PC-3 (cell line): ENCODE measurements at regions not wholly inside any gene's neighbourhood (a gene's known extent, or its start where the extent isn't known, plus 50 kb on each side); places are given as distances from the start of the nearest gene placed in this dataset.

Experiments
- ATAC-seq: fragments of 200-7000 bp; cut with Tn5 transposase; 2 replicates; pipeline ENCODE4 v1.9.1; 2020; ENCODE audit warnings: mild to moderate bottlenecking, moderate library complexity
- BruUV-seq: library from RNA; stranded (reverse); fragments of 400-500 nt; replicated peaks from 2 replicates; lab custom pipeline; 2021; lab: Mats Ljungman, UMichigan
- CTCF ChIA-PET: fragments of 300-600 bp; sonication (Branson Sonifier 250); formaldehyde crosslinking; loops from one replicate; lab custom pipeline; 2022; ENCODE audit warnings: antibody characterized with exemption; lab: Charles Lee
- POLR2A ChIA-PET: fragments of 300-600 bp; sonication (Branson Sonifier 250); formaldehyde crosslinking; loops from one replicate; lab custom pipeline; 2022; ENCODE audit warnings: antibody characterized with exemption; ENCODE audit not compliant: unreplicated experiment; lab: Charles Lee
- DNase-seq: peaks from one replicate; pipeline ENCODE4 v3.0.0-alpha.2; 2015
- H2AFZ ChIP-seq: fragments of 300-600 bp; sonication (generic); 2 replicates; pipeline ENCODE4 v1.6.0; 2016; ENCODE audit warnings: antibody characterized with exemption, low read length
- H3F3A ChIP-seq: fragments of 300-600 bp; sonication (generic); one replicate; pipeline ENCODE4 v1.6.0; 2017; ENCODE audit warnings: antibody characterized with exemption, low read length, control low read depth, mild to moderate bottlenecking; ENCODE audit not compliant: unreplicated experiment
- H3K27ac ChIP-seq: fragments of 300-600 bp; sonication (generic); 2 replicates; pipeline ENCODE4 v1.5.1; 2016; ENCODE audit warnings: mild to moderate bottlenecking, low read length
- H3K27me3 ChIP-seq: fragments of 300-600 bp; sonication (generic); 2 replicates; pipeline ENCODE4 v1.6.1; 2016; ENCODE audit warnings: low read length, mixed read lengths
- H3K36me3 ChIP-seq: fragments of 300-600 bp; sonication (generic); 2 replicates; pipeline ENCODE4 v1.6.1; 2016; ENCODE audit warnings: low read depth, mixed run types, low read length, mixed read lengths
- H3K4me1 ChIP-seq: fragments of 300-600 bp; sonication (generic); 2 replicates; pipeline ENCODE4 v1.5.1; 2016; ENCODE audit warnings: low read length; ENCODE audit not compliant: insufficient read depth
- H3K4me2 ChIP-seq: fragments of 300-600 bp; sonication (generic); 2 replicates; pipeline ENCODE4 v1.6.0; 2016; ENCODE audit warnings: low read length
- H3K4me3 ChIP-seq: fragments of 300-600 bp; sonication (generic); 2 replicates; pipeline ENCODE4 v1.5.1; 2016; ENCODE audit warnings: mild to moderate bottlenecking, low read length, mixed read lengths
- H3K79me2 ChIP-seq: fragments of 300-600 bp; sonication (generic); 2 replicates; pipeline ENCODE4 v1.6.1; 2017; ENCODE audit warnings: low read length, mixed read lengths
- H3K9ac ChIP-seq: fragments of 300-600 bp; sonication (generic); 2 replicates; pipeline ENCODE4 v1.6.0; 2016; ENCODE audit warnings: mild to moderate bottlenecking, low read length
- H3K9me2 ChIP-seq: fragments of 300-600 bp; sonication (generic); replicated peaks from 2 replicates; pipeline ENCODE4 v1.6.1; 2016; ENCODE audit warnings: mixed run types, low read length, mixed read lengths
- H3K9me3 ChIP-seq: fragments of 300-600 bp; sonication (generic); 2 replicates; pipeline ENCODE4 v1.6.1; 2016; ENCODE audit warnings: low read length, mixed read lengths
- H4K20me1 ChIP-seq: fragments of 300-600 bp; sonication (generic); 2 replicates; pipeline ENCODE4 v1.6.1; 2016; ENCODE audit warnings: low read length, mixed read lengths
- EZH2 ChIP-seq: fragments of 300-600 bp; sonication (generic); IDR thresholded peaks from one replicate; pipeline ENCODE4 v1.6.1; 2017; ENCODE audit warnings: antibody characterized with exemption, mild to moderate bottlenecking, low read length; ENCODE audit not compliant: unreplicated experiment
- EZH2phosphoT487 ChIP-seq: fragments of 300-600 bp; sonication (generic); IDR thresholded peaks from 2 replicates; pipeline ENCODE4 v1.6.1; 2018; ENCODE audit warnings: mild to moderate bottlenecking, antibody characterized with exemption, low read length, borderline replicate concordance
- intact Hi-C: fragments of 100-400 bp; cut with micrococcal nuclease; formaldehyde crosslinking; loops from 2 replicates; pipeline ENCODE4 v1.9.0; 2023
- TF ChIP-seq, protein P1 (sequence below): fragments of 300-600 bp; sonication (generic); conservative IDR thresholded peaks from 2 replicates; pipeline ENCODE4 v1.5.1; 2017; ENCODE audit warnings: antibody characterized with exemption, low read depth, mild to moderate bottlenecking, low read length

DNA sequence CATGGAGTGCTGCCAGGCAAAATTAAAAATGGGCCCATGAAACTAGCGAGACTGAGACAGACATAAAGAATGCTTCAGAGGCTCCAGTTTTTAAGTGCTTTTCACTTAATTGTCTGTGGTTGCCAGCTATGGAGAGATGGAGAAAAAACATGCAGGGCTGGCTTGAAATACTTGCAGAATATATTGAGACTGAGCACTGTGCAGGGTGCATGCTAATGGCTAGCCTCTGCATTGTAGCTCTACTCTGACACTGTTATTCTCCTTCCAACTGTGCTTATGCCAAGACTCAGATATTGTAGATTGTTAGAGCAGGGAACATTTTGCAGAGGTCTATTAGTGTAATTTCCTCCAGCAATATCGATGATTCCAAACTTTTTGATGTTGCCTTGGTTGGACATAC lies 735.0 kb downstream of the PDCD6IP start:
- no peak overlapping the region for H3K27ac ChIP-seq
- H3F3A ChIP-seq = no peaks in the 10 kb centered on the region
- no peaks in the 10 kb centered on the region for H3K9me2 ChIP-seq
- H3K27me3 ChIP-seq = no peaks in the 10 kb centered on the region
- no TSS peak for BruUV-seq
- H3K79me2 ChIP-seq = no peaks in the 10 kb centered on the region
- H3K4me2 ChIP-seq = no peak overlapping the region
- no peak for ATAC-seq
- H4K20me1 ChIP-seq = no peaks in the 10 kb centered on the region
- no peak for DNase-seq
- peaks cover 13% of the 10 kb centered on the region for H3K9me3 ChIP-seq
- H3K9ac ChIP-seq = no peak overlapping the region
- ChIA-PET CTCF (no interaction called here), POLR2A (no interaction called here)
- intact Hi-C loops = no loop called here
- no peak overlapping the region for H2AFZ ChIP-seq
- H3K4me1 ChIP-seq = no peaks in the 10 kb centered on the region
- TF ChIP-seq EZH2phosphoT487 (no peak), EZH2 (no peak)
- TF ChIP-seq, protein P1, sequence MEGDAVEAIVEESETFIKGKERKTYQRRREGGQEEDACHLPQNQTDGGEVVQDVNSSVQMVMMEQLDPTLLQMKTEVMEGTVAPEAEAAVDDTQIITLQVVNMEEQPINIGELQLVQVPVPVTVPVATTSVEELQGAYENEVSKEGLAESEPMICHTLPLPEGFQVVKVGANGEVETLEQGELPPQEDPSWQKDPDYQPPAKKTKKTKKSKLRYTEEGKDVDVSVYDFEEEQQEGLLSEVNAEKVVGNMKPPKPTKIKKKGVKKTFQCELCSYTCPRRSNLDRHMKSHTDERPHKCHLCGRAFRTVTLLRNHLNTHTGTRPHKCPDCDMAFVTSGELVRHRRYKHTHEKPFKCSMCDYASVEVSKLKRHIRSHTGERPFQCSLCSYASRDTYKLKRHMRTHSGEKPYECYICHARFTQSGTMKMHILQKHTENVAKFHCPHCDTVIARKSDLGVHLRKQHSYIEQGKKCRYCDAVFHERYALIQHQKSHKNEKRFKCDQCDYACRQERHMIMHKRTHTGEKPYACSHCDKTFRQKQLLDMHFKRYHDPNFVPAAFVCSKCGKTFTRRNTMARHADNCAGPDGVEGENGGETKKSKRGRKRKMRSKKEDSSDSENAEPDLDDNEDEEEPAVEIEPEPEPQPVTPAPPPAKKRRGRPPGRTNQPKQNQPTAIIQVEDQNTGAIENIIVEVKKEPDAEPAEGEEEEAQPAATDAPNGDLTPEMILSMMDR = no peak
- H3K4me3 ChIP-seq = no peak overlapping the region
- H3K36me3 ChIP-seq = no peaks in the 10 kb centered on the region

DNA sequence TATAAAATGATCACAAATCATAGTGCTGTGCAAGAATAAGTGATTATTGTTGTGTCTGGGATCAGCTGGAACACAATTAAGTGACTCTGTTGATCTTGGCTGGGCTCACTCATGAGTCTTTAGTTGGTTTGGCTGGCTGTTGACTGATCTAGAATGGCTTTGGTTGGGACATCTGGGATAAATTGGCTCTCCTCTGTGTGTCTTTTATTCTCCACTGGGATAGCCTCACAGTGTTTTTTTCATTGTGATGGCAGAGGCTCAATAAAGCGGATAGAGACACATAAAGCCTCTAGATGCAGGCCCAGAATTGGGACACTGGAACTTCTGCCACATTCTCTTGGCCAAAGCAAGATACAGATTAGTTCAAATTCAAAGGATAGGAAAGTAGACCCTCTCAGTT lies 735.6 kb downstream of the PDCD6IP start:
- H3K4me1 ChIP-seq = no peaks in the 10 kb centered on the region
- ATAC-seq (no peak), DNase-seq (no peak)
- no peak overlapping the region for H2AFZ ChIP-seq
- no peaks in the 10 kb centered on the region for H3K27me3 ChIP-seq
- no peak overlapping the region for H3K27ac ChIP-seq
- H4K20me1 ChIP-seq = no peaks in the 10 kb centered on the region
- H3K36me3 ChIP-seq = no peaks in the 10 kb centered on the region
- H3K9ac ChIP-seq = no peak overlapping the region
- intact Hi-C loops = no loop called here
- no peak overlapping the region for H3K4me3 ChIP-seq
- H3F3A ChIP-seq = no peaks in the 10 kb centered on the region
- H3K4me2 ChIP-seq = no peak overlapping the region
- TF ChIP-seq, protein P1 = no peak
- TF ChIP-seq EZH2 (no peak), EZH2phosphoT487 (no peak)
- peaks cover 13% of the 10 kb centered on the region for H3K9me3 ChIP-seq
- no peaks in the 10 kb centered on the region for H3K79me2 ChIP-seq
- no TSS peak for BruUV-seq
- H3K9me2 ChIP-seq = no peaks in the 10 kb centered on the region
- ChIA-PET CTCF (no interaction called here), POLR2A (no interaction called here)

DNA sequence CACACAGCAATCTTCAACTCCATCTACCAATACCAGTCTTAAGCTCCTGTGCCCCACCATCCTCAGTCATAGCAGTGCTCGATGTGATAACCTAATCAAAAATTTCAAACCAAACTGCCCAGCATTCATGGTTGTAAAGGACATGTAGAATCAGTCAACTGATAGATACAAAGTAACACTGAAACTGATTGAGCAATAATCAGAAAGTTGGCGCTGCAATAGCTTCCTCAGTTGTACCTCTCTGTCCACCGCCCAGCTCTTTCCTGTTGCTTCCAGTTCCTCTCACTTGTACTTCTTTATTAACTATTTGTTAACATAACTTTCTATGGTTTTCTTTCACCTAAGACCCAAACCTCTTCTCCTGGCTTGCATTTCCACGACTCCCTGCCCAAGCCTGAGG lies 745.7 kb downstream of the PDCD6IP start:
- CTCF ChIA-PET = no interaction called here
- no peaks in the 10 kb centered on the region for H3K79me2 ChIP-seq
- ATAC-seq (no peak), DNase-seq (no peak)
- BruUV-seq = no TSS peak
- no peak for TF ChIP-seq EZH2
- TF ChIP-seq EZH2phosphoT487 = no peak
- TF ChIP-seq, protein P1 = no peak
- H3K9me2 ChIP-seq = no peaks in the 10 kb centered on the region
- no peak overlapping the region for H3K4me3 ChIP-seq
- no peaks in the 10 kb centered on the region for H3K4me1 ChIP-seq
- no peaks in the 10 kb centered on the region for H4K20me1 ChIP-seq
- no peak overlapping the region for H3K4me2 ChIP-seq
- intact Hi-C loops = no loop called here
- H3K27me3 ChIP-seq = no peaks in the 10 kb centered on the region
- POLR2A ChIA-PET = no interaction called here
- no peaks in the 10 kb centered on the region for H3K36me3 ChIP-seq
- no peaks in the 10 kb centered on the region for H3F3A ChIP-seq
- H2AFZ ChIP-seq = no peak overlapping the region
- H3K27ac ChIP-seq = no peak overlapping the region
- H3K9ac ChIP-seq = no peak overlapping the region
- peaks cover 27% of the 10 kb centered on the region; the same call in 1 of the 2 replicates for H3K9me3 ChIP-seq
